HG03095 (cell line): ENCODE measurements at regions not wholly inside any gene's neighbourhood (a gene's known extent, or its start where the extent isn't known, plus 50 kb on each side); places are given as distances from the start of the nearest gene placed in this dataset.
"Not testable (repeated sequence)": the region's sequence is repeated elsewhere in the genome, so short reads cannot be mapped to it uniquely, and the experiment has no call there.

Experiments used
- ATAC-seq: cut with Tn5 transposase; IDR thresholded peaks from one replicate; pipeline ENCODE4 v1.9.1; 2021; ENCODE audit warnings: moderate library complexity; ENCODE audit not compliant: unreplicated experiment

DNA sequence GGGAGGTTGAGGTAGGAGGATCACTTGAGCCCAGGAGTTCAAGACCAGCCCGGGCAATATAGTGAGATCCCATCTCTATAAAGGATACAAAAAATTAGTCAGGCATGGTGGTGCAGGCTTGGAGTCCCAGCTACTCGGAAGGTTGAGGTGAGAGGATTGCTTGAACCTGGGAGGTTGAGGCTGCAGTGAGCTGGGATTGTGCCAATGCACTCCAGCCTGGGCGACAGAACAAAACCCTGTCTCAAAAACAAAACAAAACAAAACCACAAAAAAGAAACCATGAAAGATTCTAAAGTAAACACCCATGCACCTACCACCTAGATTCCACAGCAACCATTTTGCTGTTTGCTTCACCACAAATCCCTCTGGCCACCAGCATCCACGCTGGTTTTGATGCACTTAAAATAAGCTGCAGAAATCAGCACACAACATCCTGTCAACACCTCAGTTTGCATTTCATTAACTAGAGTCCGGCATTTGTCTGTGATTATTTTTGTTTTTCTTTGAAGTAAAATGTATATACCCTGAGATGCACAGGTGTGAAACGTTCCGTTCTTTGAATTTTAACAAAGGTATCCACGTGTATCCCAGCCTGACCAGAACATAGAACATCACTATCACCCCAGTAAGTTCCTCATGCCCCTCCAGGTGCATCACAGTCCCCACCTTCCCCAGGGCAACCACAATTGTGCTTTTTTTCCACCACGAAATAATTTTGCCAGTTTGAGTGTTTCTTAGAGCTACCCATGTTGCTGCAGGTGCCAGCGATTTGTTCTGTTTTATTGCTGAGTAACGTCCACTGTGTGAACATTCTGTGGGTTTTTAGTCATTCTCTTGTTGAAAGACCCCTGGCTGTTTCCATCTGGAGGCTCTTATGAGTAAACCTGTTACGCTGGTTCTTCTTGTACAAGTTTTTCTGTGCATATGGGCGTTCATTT is 191.5 kb downstream of the SEC14L1 start:
- no peak for ATAC-seq

DNA sequence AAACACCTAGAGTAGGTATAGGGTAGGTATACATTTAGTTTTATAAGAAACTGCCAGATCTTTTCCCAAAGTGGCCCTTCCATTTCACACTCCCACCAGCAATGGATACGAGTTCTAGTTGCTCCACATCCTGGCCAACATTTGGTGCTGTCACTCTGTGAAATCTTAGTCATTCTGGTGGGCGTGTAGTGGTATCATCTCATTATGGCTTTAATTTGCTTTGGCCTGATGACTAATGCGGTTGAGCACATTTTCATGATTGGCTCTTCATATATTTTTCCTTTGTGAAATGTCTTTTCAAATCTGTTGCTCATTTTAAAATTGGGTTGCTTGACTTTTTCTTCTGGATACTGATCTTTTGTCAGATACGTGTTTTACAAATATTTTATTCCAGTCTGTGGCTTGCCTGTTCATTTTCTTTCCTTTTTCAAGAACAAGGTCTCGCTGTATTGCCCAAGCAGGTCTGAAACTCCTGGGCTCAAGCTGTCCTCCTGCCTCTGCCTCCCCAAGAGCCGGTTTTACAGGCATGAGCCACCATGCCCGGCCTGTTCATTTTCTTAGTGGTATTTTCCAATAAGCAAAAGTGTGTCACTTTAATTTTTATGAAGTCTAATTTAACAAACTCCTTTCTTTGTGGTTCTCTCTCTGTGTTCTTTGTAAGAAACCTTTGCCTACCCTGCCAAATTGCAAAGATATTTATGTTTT is 192.4 kb downstream of the SEC14L1 start:
- no peak for ATAC-seq

DNA sequence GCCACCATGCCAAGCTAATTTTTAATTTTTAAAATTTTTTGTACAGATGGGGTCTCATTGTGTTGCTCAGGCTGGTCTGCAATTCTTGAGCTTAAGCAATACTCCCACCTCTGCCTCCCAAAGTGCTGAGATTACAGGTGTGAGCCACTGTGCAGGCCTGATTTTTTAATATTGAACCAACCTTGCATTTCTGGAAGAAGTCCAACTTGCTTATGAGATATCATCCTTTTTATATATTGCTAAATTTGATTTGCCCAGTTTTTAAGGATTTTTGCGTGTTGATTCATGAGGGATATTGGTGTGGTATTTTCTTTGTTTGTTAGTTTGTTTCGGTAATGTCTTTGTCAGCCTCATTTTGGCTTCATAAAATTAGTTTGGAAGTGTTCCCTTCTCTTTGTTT is 196.4 kb downstream of the SEC14L1 start:
- ATAC-seq = no peak

DNA sequence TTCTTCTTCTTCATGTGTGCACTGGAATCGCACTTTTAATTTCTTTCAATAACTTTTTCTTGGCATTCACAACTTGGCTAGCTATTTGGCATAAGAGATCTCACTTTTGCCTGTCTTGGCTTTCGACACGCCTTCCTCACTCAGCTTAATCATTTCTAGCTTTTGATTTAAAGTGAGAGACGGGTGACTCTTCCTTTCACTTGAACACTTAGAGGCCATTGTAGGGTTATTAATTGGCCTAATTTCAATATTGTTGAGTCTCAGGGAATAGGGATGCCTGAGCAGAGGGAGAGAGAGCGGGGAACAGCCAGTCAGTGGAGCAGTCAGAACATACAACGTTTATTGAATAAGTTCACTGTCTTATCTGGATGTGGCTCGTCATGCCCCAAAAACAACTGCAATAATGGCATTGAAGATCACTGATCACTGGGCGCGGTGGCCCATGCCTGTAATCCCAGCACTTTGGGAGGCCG is 200.3 kb downstream of the SEC14L1 start:
- no peak for ATAC-seq

DNA sequence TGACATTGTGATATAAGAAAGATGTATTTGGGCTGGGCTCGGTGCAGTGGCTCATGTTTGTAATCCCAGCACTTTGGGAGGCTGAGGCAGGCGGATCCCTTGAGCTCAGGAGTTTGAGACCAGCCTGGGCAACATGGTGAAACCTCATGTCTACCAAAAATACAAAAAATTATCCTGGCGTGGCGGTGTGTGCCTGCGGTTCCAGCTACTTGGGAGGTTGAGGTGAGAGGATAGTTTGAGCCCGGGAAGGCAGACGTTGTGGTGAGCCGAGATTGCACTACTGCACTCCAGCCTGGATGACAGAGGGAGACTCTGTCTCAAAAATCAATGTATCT is 201.9 kb downstream of the SEC14L1 start:
- ATAC-seq = not testable (repeated sequence)

DNA sequence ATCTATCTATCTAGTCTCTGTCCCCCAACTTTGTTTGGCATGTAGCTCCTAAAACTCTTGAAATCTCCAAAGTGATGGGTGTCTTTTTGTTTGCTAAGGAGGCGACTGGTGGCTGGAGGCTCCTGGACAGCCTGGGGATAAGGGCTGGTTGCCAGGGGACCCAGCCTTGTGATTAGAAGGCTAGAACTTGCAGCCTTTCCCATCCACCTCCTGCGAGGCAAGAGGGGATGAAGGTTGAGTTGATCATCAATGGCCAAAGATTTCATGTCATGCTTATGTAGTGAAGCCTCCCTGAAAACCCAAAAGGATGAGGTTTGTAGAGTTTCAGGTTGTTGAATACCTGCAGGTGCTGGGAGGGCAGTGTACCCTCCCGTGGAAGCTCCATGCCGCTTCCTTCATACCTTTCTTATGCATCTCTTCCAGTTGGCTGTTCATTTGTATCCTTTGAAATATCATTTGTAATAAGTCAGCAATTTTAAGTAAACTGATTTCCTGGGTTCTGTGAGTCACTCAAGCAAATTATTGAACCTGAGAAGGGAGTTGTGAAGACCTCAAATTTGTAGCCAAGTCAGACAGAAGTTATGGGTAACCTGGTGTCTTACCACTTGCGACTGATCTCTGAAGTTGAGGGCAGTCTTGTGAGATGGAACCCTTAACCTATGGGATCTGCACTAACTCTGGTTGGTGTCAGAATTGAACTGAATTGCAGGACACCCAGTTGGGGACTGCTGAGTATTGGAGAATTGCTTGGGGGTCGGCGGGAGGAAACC is 202.4 kb downstream of the SEC14L1 start:
- no peak for ATAC-seq

DNA sequence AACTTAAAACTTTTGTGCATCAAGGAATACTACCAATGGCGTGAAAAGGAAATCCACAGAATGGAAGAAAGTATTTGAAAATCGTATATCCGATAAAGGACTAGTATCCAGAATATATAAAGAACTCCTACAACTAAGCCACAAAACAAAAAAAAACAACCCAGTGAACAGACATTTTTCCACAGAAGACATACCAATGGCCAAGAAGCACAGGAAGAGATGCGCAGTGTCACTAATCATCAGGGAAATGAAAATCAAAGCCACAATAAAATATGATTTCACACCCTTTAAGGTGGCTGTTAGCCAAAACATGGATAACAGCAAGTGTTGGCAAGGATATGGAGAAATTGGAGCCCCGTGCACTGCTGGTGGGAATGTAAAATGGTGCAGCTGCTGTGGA is 203.3 kb downstream of the SEC14L1 start:
- ATAC-seq = no peak

DNA sequence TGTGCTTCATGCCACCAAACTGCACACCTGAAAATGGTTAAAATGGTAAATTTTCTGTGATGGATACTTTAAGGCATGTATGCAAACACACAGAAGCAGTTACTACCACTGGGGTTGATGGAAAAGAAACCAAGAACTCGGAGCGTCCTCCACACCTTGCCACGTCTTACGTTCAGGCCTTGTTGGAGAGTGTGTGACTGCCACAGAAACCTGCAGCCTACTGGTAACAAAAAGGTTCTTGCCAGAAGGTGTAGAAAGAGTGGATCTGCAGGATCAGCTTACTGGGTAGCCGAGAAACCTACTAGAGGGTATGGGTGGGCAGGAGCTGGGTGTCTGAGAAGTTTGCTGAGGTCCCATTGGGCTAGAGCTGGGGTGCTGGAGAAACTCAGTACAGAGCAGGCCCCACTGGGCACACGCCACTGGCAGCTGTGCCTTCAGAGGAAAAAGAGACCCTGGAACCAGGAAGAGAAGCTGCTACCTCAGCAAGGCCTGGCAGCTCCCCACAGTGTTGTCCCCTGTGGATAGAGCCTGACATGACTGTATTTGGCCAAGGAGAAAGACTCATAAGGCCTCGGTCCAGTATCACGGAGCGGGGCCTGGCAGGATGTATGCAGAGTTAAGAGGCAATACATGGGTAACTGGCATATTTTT is 204.6 kb downstream of the SEC14L1 start:
- no peak for ATAC-seq

DNA sequence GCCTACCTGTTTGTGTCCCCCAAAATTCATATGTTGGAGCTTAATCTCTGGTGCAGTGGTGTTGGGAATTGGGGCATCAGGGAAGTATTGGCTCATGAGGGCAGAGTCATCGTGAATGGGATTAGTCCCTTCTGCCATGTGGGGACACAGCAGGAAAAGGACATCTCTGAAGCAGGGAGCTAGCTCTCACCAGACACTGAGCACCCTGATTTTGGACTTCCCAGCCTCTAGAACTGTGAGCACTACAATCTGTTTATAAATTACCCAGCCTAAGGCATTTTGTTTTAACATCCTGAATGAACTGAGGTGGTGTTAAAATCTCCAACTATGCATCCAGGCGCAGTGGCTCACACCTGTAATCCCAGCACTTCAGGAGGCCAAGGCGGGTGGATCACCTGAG is 206.0 kb downstream of the SEC14L1 start:
- no peak for ATAC-seq

DNA sequence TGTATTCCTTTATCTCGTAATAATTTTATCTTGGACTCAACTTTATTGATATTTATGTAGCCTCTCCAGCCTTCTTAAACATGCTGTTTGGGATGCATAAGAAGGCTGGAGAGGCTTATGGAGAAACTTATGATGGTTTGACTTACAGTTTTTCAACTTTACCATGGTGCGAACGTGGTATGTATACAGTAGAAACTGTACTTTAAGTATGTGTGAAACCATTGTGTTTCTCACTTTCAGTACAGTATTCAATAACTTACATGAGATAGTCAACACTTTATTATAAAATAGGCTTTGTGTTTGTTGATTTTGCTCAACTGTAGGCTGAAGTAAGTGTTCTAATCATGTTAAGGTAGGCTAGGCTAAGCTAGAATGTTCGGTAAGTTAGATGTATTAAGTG is 206.8 kb downstream of the SEC14L1 start:
- no peak for ATAC-seq

DNA sequence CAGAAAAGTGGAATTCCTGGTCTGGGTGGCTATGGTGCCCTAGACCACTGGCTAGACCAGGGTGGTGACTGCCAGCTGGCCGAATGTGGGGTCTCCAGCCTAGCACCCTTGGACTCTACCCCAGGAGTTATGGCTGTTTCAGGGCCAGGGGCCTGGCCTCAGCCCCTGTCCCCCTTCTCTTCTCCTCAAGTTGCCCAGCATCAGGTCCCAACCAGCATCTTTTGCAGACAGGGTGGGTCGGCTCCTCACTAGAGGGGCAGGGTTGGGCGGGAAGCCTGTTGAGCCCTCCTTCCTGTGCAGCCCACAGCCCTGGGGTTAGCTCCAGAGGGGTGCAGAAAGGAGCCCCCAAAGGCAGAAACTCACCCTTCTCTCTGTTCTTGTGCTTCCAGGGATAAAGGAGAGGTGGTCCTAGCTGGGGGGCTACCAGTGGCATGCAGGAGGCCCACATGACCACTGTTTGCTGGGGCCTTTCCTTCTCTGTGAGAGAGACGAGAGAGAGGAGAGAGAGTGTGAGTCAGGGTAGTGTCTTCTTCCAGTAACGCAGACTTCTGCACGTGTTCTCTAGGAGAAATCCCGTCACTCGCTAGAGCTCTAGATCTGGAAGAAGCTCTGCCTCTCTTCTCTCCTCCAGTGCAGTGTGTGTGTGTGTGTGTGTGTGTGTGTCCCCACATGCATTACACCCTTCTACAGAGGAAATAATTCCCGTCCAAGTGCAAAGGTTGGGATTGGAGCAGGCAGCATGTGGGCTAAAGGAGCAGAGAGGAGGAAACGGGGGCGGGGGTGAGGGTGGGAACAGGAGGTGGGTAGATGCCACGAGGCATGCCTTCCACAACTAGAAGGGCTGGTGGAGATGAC is 209.4 kb downstream of the SEC14L1 start:
- no peak for ATAC-seq

DNA sequence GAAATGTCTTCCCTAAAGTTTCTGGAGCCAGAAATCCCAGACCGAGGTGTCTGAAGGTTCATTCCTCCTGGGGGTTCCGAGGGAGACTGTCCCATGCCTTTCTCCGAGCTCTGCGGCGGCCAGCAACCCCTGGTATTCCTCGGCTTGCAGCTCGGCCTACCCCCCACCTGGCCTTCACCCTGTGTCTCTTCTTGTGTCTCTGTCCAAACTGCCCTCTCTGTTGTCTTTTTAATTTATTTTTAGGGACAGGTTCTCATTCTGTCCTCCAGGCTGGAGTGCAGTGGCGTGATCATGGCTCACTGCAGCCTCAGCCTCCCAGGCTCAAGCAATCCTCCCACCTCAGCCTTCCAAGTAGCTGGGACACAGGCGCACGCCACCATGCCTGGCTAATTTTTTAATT is 211.7 kb downstream of the SEC14L1 start:
- no peak for ATAC-seq

DNA sequence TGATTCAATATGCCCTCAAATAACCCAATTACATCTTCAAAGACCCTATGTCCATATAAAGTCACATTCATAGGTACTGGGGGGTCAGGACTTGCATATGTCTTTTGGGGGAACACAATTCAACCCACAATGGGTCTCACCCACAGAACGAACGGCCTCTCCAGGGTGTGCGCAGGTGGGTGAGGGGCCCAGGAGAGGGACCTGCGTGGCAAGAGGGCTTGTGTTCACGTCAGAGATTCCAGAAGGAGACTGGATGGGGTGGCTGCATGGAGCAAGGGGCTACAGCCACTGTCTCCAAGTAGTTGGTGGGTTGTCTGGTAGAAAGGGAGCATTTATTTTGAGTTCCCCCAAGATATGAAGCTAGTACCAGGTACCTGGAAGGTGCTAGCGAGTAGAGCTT is 212.2 kb downstream of the SEC14L1 start:
- no peak for ATAC-seq

DNA sequence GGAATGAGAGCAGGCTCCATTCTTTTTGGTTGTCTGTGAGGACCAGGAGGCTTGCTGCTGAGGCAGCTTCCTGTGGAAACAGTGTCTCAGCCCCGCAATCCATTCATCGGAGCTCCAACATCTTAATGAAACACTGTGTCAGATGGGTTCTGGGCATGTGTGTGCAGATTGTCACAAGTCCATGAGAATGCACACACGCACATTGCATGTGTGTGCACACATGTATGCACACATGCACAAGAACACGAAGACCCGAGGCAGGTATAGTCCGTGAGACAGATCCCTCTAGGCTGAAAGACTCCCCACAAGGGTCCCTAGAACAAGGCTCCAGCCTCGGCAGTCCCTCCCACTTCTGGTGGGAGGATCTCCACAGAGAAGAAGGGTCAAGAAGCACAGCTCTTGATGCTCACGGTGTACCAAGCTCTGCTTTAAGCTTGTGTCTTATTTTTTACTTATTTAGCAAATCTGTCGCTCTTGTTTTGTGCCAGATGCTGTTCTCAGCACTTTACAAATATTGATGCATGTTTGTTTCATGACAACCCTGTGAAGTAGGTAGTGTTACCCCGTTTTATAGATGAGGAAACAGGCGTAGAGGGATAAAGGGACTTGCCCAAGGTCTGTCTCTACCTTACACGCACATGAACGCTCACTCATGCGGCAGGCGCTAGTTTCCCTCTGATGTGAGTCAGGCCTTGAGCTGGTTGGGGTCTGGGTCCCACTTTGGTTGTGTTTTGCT is 213.1 kb downstream of the SEC14L1 start:
- ATAC-seq = no peak

DNA sequence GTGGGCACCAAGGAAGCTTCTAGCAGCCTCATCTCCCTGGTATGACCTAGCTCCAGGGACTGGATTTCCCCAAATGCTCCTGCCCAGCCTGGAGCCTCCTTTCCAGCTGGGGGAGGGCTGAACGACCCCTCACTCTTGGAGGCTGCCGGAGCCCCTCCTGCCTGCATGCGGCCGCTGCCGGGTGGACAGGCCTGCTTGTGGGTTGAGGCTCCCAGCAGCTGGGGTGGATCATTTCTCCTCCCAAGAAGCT is 213.6 kb downstream of the SEC14L1 start:
- ATAC-seq = no peak

DNA sequence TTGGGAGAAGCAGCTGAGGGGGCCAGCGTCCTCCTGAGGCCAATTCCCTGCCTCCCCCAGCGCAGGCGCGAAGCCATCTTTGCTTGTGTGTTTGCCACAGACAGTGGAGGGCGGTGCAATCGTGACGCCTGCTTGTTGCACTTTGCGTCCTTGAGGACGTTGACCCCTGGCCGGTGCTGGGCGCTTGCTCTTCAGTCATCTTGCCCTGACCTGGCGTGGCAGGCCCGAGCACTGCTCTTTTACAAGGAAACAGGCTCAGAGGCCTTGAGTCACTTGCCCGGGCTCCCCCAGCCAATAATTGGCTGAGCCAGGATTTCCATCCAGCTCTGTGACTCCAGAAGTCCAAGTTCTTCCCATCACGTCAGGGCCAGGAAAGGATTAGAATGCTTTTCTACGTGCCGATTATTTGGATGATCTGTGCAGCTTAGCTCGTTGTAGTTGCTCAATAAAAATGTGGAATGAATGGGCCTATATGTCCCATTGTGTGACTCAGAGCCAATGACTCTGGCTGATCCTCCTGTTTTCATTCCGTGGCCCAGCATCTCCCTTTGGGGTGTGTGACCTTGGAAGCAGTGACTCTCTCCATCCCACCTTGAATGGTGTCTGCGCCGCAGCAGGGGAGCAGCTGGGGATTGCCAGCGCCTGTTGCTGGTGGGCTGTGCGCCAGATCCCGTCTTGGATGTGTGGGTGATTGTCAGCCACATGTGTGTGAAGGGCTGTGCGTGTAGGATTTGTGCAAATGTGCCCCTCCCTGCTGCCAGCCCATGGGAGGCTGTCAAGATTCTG is 214.1 kb downstream of the SEC14L1 start:
- ATAC-seq = no peak

DNA sequence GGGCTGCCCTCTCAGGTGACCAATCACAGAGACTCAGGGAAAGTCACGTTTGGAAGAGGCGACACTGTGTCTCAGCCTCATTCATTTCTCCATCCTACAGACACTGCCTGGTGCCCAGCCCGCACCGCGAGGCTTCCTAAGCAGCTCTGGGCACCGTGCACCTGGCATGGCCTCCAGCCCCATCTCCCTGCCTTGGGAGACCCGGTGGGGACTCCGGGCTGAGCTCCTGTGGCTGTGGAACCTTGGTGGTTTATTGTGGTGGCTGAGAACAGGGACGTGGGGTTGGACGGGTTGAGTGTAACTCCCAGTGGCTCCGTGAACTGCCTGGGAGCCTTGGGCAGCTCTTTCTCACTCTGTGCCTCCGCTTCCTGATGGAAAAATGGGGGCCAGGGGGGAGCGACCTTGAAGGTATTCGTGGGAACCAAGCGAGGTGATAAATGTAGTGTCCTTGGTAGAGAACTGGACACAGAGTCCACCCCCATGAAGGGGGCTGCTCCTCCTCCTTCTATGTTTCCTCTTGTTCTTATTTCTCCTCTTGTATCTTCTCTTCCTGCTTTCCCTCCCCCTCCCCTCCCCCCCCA is 215.4 kb downstream of the SEC14L1 start:
- no peak for ATAC-seq

DNA sequence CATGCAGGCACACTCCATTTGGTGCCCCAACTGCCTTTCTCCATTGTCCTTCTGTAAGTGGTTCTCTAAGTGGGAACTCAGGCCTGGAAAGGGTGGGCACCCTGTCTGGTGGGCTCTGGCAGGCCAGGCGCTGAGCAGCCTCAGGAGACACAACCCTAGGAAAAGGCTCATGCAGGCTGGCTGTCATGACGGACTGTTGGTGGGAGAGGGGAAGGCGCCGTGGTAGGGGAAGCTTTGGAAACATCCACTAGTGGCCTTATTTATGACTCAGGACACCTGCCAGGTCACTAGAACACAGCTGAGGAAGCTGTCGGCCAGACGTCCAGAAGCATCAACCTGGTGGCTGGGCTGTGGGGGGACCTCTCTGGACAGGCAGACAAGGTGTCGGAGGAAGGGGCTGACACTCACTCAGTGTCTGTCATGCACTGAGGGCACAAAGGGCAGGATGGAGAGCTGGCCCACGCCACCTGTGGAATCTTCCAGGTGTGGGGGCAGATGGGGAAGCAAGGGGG is 216.0 kb downstream of the SEC14L1 start:
- ATAC-seq = no peak
